Type B pancreatic cell (in vitro differentiated cells): ENCODE measurements at regions not wholly inside any gene's neighbourhood (a gene's known extent, or its start where the extent isn't known, plus 50 kb on each side); places are given as distances from the start of the nearest gene placed in this dataset.

ENCODE experiments used
- DNase-seq: peaks from one replicate; pipeline ENCODE4 v3.0.0; 2021; ENCODE audit warnings: mixed read lengths; ENCODE audit not compliant: unreplicated experiment; ENCODE audit errors: extremely low spot score
- H3K27ac Mint-ChIP-seq: 2 replicates; pipeline ENCODE4 v1.8.0; 2021; ENCODE audit warnings: mild to moderate bottlenecking, mixed read lengths
- H3K27me3 Mint-ChIP-seq: 2 replicates; pipeline ENCODE4 v1.8.0; 2021; ENCODE audit warnings: mixed read lengths
- H3K36me3 Mint-ChIP-seq: 2 replicates; pipeline ENCODE4 v1.8.0; 2021; ENCODE audit warnings: mixed read lengths
- H3K4me1 Mint-ChIP-seq: one replicate; pipeline ENCODE4 v1.8.0; 2021; ENCODE audit warnings: mixed read lengths; ENCODE audit not compliant: unreplicated experiment
- H3K4me3 Mint-ChIP-seq: 2 replicates; pipeline ENCODE4 v1.8.0; 2021; ENCODE audit warnings: mild to moderate bottlenecking, mixed read lengths
- H3K9me3 Mint-ChIP-seq: 2 replicates; pipeline ENCODE4 v1.8.0; 2021; ENCODE audit warnings: mixed read lengths
- TF ChIP-seq, protein P1 (sequence below): fragments of 200-600 bp; sonication (generic); conservative IDR thresholded peaks from 2 replicates; pipeline ENCODE4 v1.5.0; 2021; ENCODE audit warnings: antibody characterized with exemption, mild to moderate bottlenecking

DNA sequence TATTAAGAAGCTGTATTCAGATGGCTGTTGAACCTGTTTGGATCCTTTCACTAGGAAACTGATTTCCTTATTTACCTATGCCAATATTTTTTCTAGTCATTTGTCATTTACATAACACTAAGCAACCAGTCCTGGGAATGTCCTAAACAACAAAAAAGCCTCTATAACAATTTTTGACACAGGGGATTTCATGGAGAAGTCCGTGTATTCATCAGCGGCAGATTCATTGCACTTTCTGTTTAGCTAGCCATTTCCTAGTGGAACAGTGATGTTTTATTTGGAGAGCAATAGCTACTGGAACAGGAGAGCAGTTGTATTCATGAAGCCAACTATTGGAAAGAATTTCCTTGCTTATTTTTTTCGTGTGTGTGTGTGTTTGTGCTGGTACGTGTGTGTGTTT is 604.3 kb upstream of the POU3F3 start:
- Mint-ChIP-seq H3K36me3 (no peaks in the 10 kb centered on the region), H3K27me3 (no peaks in the 10 kb centered on the region), H3K4me3 (no peak overlapping the region), H3K27ac (no peak overlapping the region), H3K4me1 (no peaks in the 10 kb centered on the region), H3K9me3 (no peaks in the 10 kb centered on the region)
- DNase-seq = no peak
- TF ChIP-seq, protein P1, sequence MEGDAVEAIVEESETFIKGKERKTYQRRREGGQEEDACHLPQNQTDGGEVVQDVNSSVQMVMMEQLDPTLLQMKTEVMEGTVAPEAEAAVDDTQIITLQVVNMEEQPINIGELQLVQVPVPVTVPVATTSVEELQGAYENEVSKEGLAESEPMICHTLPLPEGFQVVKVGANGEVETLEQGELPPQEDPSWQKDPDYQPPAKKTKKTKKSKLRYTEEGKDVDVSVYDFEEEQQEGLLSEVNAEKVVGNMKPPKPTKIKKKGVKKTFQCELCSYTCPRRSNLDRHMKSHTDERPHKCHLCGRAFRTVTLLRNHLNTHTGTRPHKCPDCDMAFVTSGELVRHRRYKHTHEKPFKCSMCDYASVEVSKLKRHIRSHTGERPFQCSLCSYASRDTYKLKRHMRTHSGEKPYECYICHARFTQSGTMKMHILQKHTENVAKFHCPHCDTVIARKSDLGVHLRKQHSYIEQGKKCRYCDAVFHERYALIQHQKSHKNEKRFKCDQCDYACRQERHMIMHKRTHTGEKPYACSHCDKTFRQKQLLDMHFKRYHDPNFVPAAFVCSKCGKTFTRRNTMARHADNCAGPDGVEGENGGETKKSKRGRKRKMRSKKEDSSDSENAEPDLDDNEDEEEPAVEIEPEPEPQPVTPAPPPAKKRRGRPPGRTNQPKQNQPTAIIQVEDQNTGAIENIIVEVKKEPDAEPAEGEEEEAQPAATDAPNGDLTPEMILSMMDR = no peak

DNA sequence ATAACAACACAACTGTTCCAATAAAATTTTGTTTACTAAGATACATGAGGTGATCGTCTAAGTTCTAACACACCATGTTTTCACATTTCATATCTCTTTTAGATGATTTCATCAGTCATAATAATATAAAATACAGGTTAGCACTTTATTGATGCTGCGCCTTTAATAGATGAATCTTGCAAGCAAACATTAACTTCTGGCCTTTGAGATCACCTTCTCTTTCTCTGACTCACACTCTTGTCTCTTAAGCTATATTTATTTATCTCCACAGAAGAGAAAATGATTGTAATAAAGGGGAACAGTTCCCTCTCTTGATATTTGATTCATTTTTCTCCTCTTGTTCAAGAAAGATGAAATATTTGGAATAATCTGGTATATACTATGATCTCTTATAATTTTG is 603.3 kb upstream of the POU3F3 start:
- DNase-seq = no peak
- no peaks in the 10 kb centered on the region for H3K4me1 Mint-ChIP-seq
- H3K36me3 Mint-ChIP-seq = no peaks in the 10 kb centered on the region
- H3K4me3 Mint-ChIP-seq = no peak overlapping the region
- no peaks in the 10 kb centered on the region for H3K9me3 Mint-ChIP-seq
- TF ChIP-seq, protein P1 = no peak
- H3K27me3 Mint-ChIP-seq = no peaks in the 10 kb centered on the region
- H3K27ac Mint-ChIP-seq = no peak overlapping the region

DNA sequence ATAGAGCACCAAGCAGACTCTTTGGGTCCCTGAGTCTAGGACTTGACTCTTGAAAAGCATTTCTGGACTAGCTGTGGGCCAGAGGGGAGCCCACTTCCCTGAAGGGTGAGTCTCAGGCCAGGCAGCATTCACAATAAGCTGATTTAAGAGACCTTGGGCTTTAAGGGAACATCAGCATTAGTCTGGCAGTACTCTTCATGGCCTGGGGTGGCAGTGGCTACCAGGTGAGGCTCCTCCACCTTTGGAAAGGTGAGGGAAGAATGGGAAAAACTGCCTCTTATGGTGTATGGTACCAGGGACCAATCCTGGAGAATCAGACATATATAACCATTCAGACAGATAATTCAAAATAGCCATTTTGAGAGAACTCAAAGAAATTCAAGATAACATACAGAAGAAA is 599.9 kb upstream of the POU3F3 start:
- H3K4me3 Mint-ChIP-seq = no peak overlapping the region

DNA sequence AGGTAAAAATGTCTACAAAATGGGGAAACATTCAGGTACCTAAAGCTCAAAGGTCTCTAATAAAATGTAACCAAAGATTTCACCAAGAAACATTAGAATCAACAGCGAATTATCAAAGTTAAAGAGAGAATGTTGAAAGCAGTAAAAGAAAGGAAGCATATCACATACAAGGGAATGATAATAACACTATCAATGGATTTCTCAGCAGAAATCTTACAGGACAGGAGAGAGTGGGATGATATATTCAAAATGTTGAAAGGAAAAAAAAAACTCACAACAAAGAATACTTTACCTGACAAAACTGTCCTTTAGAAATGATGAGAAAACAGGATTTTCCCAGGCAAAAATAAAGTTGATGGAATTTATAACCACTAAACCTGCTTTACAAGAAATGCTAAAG is 591.2 kb upstream of the POU3F3 start:
- no peaks in the 10 kb centered on the region for H3K27me3 Mint-ChIP-seq
- H3K9me3 Mint-ChIP-seq = peaks cover 12% of the 10 kb centered on the region
- H3K27ac Mint-ChIP-seq = no peak overlapping the region
- H3K4me3 Mint-ChIP-seq = no peak overlapping the region
- no peaks in the 10 kb centered on the region for H3K36me3 Mint-ChIP-seq
- TF ChIP-seq, protein P1 = no peak
- H3K4me1 Mint-ChIP-seq = no peaks in the 10 kb centered on the region
- no peak for DNase-seq

More for the DNA sequence above, 599.9 kb upstream of the POU3F3 start:
- Mint-ChIP-seq H3K9me3 (peaks cover 1% of the 10 kb centered on the region), H3K36me3 (no peaks in the 10 kb centered on the region), H3K27me3 (no peaks in the 10 kb centered on the region), H3K4me1 (no peaks in the 10 kb centered on the region), H3K27ac (no peak overlapping the region)
- TF ChIP-seq, protein P1 = no peak
- DNase-seq = no peak

DNA sequence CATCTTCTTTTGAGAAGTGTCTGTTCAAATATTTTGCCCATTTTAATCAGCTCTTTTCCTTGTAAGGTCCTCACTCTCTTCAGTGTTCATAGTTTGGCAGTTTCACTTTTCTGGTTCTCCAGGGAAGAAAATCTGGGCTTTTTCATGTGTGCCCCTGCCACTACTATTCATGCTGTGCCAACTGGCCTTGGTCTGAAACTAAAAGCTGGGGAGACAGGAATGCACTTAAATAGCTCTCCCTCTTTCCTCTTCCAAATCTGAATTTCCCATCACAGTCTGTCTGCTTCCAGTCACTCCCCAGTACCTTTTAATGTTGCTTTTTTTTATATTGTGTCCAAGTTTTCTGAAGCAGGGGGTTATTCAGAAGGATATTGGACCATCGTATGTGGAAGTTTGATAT is 574.3 kb upstream of the POU3F3 start:
- no peak for DNase-seq
- no peaks in the 10 kb centered on the region for H3K4me1 Mint-ChIP-seq
- H3K9me3 Mint-ChIP-seq = no peaks in the 10 kb centered on the region
- H3K27me3 Mint-ChIP-seq = no peaks in the 10 kb centered on the region
- no peak overlapping the region for H3K27ac Mint-ChIP-seq
- no peak overlapping the region for H3K4me3 Mint-ChIP-seq
- TF ChIP-seq, protein P1 = no peak
- H3K36me3 Mint-ChIP-seq = no peaks in the 10 kb centered on the region

DNA sequence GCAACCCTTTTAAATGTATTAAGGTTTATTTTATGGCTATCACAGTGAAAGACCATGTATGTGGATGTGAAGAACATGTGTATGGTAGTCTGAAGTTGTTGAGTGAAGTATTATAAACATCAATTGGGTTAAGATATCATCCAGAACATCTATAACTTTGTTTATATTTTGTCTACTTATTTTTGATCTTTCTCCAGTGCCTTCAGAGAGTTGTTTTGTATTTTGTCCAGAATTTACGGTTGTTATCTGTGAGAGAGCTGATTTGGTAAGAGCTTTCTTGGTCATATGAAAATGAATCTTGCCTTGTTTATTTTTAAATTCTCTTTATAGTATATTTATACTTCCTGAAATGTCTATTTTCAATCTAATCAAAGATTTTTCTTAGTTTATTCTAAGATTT is 573.7 kb upstream of the POU3F3 start:
- TF ChIP-seq, protein P1 = no peak
- H3K4me3 Mint-ChIP-seq = no peak overlapping the region
- no peak for DNase-seq
- H3K27me3 Mint-ChIP-seq = no peaks in the 10 kb centered on the region
- H3K36me3 Mint-ChIP-seq = no peaks in the 10 kb centered on the region
- H3K9me3 Mint-ChIP-seq = no peaks in the 10 kb centered on the region
- no peaks in the 10 kb centered on the region for H3K4me1 Mint-ChIP-seq
- no peak overlapping the region for H3K27ac Mint-ChIP-seq
